ENCODE measurements at regions not wholly inside any gene's neighbourhood (a gene's known extent, or its start where the extent isn't known, plus 50 kb on each side); places are given as distances from the start of the nearest gene placed in this dataset.

GRCh38 chrX:9253211-9253610 lies 211.6 kb upstream of the TBL1X start:
- TF ChIP-seq CTCF (conservative IDR thresholded peaks at IDR 0.05; ENCODE audit: low read depth, low read length) = no peak
- DNase-seq (ENCODE audit: low read depth) = no peak

GRCh38 chrX:9257718-9258420 lies 207.0 kb upstream of the TBL1X start:
- TF ChIP-seq CTCF (conservative IDR thresholded peaks at IDR 0.05; ENCODE audit: low read depth, low read length) = no peak
- no peak for DNase-seq (ENCODE audit: low read depth)
- H3K4me3 ChIP-seq (ENCODE audit: low read length) = no peak overlapping the region

More at GRCh38 chrX:9253211-9253610, 211.6 kb upstream of the TBL1X start:
- no peak overlapping the region for H3K4me3 ChIP-seq (ENCODE audit: low read length)

- no peak for DNase-seq (ENCODE audit: low read depth)
- no peak for TF ChIP-seq CTCF (conservative IDR thresholded peaks at IDR 0.05; ENCODE audit: low read depth, low read length)
- no peak overlapping the region for H3K4me3 ChIP-seq (ENCODE audit: low read length)
These were observed 206.3 kb upstream of the TBL1X start for GRCh38 chrX:9258421-9259104.

GRCh38 chrX:9260603-9261002 lies 204.3 kb upstream of the TBL1X start:
- no peak for TF ChIP-seq CTCF (conservative IDR thresholded peaks at IDR 0.05; ENCODE audit: low read depth, low read length)
- no peak for DNase-seq (ENCODE audit: low read depth)
- no peak overlapping the region for H3K4me3 ChIP-seq (ENCODE audit: low read length)

- TF ChIP-seq CTCF (conservative IDR thresholded peaks at IDR 0.05; ENCODE audit: low read depth, low read length) = no peak
- H3K4me3 ChIP-seq (ENCODE audit: low read length) = no peak overlapping the region
- DNase-seq (ENCODE audit: low read depth) = no peak
These were observed 197.4 kb upstream of the TBL1X start for GRCh38 chrX:9267415-9267814.

GRCh38 chrX:9269134-9269533 lies 195.7 kb upstream of the TBL1X start:
- H3K4me3 ChIP-seq (ENCODE audit: low read length) = no peak overlapping the region
- TF ChIP-seq CTCF (conservative IDR thresholded peaks at IDR 0.05; ENCODE audit: low read depth, low read length) = no peak
- no peak for DNase-seq (ENCODE audit: low read depth)
